Hippocampal formation (tissue), 2 donors: ENCODE measurements at regions not wholly inside any gene's neighbourhood (a gene's known extent, or its start where the extent isn't known, plus 50 kb on each side); places are given as distances from the start of the nearest gene placed in this dataset.
"Not testable (repeated sequence)": the region's sequence is repeated elsewhere in the genome, so short reads cannot be mapped to it uniquely, and the experiment has no call there.

Source experiments
- DNase-seq, 2 donors: peaks; one replicate each; lab custom pipeline; 2025; lab: John Stamatoyannopoulos, UW

GRCh38 chr12:34223640-34224039, 201.3 kb downstream of the ALG10 start:
- no peak for DNase-seq

DNA sequence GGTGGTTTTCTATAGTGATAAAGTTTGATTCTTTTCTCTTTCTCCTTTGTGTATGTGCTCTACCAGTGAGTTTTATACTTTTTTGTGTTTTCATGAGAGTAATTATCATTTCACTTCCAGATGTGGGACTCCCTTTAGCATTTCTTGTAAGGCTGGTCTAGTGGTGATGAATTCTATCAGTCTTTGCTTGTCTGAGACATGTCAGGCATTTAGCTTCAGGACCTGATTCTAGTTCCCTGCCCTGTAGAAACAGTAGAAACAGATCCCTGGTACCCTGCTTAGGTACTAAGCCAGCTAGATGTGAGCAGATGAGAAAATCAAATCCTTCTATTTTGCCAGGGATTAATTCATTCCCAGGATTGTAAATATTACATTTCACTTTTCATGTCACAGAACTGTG, 203.7 kb downstream of the ALG10 start:
- not testable (repeated sequence) for DNase-seq

GRCh38 chr12:34228046-34228445, 205.8 kb downstream of the ALG10 start:
- DNase-seq: not testable (repeated sequence)

DNA sequence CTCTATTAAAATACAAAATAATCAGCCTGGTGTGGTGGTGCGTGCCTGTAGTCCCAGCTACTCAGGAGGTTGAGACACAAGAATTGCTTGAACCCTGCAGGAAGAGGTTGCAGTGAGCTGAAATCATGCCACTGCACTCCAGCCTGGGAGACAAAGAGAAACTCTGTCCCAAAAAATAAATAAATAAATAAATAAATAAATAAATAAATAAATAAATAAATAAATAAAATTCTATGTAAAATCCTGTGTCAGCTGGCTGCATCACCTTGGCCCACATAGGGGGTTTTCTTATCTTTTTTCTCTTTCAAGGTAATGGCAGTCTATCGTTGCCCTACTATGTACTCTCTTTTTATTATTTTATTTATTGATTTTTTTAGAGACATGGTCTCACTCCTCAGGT, 206.7 kb downstream of the ALG10 start:
- DNase-seq: not testable (repeated sequence)

DNA sequence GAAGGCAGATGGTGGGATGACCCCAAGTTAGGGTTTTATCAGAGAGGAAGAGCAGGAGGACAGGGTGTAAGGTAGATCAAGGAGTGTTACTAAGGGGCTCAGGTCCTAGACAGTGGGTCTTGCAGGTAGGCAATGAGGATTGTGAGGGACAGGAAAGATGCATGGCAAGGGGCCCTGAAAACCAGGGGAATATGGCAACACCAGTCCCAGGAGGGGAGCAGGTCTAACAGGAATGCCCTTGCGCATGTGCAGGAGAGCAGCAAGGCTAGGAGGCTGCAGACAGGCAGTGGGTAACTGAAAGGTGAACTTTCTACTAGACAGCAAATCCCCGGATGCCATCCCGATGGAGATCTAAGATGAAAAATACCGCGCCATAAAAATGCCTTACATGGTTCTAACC, 211.3 kb downstream of the ALG10 start:
- no peak for DNase-seq

GRCh38 chr12:34236073-34236472, 213.8 kb downstream of the ALG10 start:
- DNase-seq: no peak

DNA sequence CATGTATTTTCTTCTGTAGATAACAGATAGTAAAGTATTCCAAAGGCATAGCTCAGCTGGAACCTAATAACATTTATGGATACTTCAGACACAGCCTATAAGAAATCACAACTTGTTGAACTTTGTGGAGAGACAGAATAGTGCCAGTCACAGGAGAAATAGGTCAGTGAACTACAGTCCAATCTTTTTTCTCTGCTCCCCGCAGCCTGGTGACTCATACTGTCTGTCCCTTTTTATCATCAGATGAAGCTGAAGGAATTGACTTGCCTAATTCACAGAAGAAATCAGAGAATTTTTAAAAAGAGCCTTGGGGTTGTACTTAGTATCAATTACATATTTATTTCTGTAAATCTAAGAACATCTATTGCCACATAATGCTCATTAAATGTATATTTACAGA, 222.3 kb downstream of the ALG10 start:
- DNase-seq: no peak

GRCh38 chr12:34249271-34249670, 227.0 kb downstream of the ALG10 start:
- no peak for DNase-seq

- not testable (repeated sequence) for DNase-seq
Observed at GRCh38 chr12:34251879-34252278, 229.6 kb downstream of the ALG10 start.

GRCh38 chr12:34253674-34254073, 231.4 kb downstream of the ALG10 start:
- no peak for DNase-seq

DNA sequence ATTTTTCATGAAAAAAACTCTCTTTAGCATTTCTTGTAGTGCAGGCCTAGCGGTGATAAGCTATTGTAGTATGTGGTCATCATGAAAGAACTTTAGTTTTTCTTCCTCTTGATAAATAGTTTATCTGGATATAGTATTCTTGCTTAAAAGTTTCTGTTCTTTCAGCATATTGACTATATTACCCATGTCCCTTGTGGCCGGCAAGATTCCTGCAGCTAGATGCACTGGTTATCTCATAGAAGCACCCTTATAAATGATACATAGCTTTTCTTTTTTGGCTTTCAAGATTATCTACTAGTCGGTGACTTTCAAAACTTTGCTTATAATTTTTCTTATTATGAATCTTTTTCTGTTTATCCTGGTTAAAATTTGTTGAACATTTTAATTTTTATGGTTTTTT, 234.8 kb downstream of the ALG10 start:
- DNase-seq: no peak

- DNase-seq: not testable (repeated sequence)
Observed at GRCh38 chr12:34262140-34262539, 239.8 kb downstream of the ALG10 start.

DNA sequence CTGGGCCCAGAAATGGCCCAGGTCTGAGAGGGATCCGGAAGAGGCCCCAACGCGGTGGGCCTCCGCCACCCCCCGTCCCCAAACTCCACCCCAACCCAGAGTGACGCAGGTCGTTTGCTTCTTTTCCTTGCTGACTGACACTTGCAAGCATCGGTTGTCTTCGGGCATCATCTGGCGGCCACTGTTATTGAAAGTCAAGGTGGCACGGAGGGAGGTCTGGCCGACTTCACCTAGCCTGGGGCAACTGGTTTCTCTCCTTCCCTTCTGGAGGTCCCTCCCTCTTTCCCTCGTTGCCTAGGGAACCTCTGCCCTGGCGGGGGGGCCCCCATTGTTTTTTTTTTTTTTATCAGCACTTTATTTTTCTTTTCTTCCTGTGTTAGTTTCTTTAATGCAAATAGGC, 241.8 kb downstream of the ALG10 start:
- DNase-seq: no peak

GRCh38 chr12:34273703-34274102, 251.4 kb downstream of the ALG10 start:
- DNase-seq: not testable (repeated sequence)

DNA sequence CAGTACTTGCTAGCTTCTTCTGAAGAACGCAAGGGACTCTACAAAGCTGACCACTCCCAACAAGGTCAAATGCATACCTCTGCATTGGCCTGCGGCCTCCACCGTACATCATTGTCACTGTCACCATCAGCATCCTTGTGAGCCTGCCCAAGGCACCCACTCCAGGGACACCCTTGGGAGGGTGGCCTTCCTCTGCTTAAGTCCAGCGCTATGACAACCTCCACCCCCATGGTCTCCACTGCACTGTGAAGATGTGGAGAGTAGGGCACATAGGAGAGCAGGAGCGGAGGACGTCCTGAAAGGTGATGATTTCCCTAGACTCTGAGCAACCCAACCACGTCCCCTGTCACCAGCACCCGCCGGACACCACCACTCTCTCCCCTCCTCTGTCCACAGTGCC, 252.8 kb downstream of the ALG10 start:
- DNase-seq: no peak

GRCh38 chr12:34286483-34286882, 264.2 kb downstream of the ALG10 start:
- DNase-seq: no peak

GRCh38 chr12:34286934-34287333, 264.6 kb downstream of the ALG10 start:
- DNase-seq: no peak

DNA sequence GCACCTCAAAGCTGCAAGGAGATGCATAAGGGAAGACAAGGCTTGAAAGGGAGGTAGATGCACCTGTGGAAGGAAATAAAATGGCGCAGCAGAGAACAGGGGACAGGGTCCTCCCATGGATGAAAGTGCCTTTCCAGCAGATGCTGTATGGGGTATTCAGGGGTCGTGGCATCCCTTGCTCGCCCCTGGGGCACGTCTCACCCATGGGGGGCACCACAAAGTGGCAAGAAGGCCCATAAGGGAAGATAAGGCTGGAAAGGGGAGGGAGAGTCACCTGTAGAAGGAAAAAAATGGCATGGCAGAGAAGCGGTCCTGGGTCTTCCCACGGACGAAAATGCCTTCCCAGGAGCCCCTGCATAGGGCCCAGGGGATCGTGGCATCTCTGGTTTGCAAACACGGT, 265.1 kb downstream of the ALG10 start:
- no peak for DNase-seq

DNA sequence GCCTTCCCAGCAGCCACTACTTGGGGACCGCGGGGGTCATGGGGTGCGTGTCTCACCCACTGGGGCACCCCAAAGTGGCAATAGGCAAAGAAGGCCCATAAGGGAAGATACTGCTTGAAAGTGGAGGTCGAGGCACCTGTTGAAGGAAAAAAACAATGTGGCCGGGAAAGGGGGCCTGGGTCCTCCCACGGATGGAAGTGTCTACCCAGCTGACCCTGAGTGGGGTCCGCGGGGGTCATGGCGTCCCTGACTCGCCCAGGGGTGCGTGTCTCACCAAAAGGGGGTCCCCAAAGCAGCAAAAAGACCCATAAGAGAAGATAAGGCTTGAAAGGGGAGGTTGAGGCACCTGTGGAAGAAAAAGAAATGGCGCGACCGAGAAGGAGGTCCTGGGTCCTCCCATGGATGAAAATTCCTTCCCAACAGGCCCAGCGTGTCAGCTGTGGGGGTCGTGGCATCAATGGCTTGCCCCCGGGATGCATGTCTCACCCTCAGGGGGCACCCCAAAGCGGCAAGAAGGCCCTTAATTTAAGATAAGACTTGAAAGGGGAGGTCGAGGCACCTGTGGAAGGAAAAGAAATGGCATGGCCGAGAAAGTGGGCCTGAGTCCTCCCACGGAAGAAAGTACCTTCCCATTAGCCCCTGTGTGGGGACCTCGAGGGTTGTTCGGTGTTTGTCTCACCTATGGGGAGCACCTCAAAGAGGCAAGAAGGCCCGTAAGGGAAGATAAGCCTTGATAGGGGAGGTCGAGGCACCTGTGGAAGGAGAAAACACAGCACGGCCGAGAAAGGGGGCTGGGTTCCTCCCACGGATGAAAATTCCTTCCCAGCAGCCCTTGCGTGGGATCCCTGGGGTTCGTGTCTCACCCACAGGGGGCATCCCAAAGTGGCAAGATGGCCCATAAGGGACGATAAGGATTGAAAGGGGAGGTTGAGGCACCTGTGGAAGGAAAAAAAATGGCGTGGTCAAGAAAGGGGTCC, 266.0 kb downstream of the ALG10 start:
- DNase-seq: no peak

- DNase-seq: no peak
Observed at GRCh38 chr12:34288963-34289345, 266.7 kb downstream of the ALG10 start.

- DNase-seq: no peak
Observed at GRCh38 chr12:34289431-34290380, 267.4 kb downstream of the ALG10 start.

DNA sequence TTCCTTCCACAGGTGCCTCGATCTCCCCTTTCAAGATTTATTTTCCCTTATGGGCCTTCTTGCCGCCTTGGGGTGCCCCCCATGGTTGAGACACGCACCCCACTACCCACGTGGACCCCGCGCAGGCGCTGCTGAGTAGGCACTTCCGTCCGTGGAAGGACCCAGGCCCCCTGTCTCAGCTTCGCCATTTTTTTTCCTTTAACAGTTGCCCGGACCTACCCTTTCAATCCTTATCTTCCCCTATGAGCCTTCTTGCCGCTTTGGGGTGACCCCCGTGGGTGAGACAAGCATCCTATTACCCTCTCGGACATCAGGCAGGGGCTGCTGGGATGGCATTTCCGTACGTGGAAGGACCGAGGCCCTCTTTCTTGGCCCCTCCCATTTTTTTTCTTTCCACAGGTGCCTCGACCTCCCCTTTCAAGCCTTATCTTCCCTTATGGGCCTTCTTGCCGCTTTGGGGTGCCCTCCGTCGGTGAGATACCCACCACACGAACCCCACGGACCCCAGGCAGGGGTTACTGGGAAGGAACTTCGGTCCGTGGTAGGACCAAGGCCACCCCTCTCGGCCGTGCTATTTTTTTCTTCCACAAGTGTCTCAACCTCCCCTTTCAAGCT, 268.2 kb downstream of the ALG10 start:
- DNase-seq: no peak
